Stimulated activated naive B cell treated with anti-CD40 and anti-IgM and Interleukin-4, amounts not matched to agents 10 μg/mL and 1 μg/mL and 100 μg/mL, for 72 hours (primary cell): ENCODE measurements at regions not wholly inside any gene's neighbourhood (a gene's known extent, or its start where the extent isn't known, plus 50 kb on each side); places are given as distances from the start of the nearest gene placed in this dataset.
"Not testable (repeated sequence)": the region's sequence is repeated elsewhere in the genome, so short reads cannot be mapped to it uniquely, and the experiment has no call there.

Experiments used
- ATAC-seq, 2 donors: fragments of 150-1000 bp; cut with Tn5 transposase; replicated peaks; 2 replicates each; pipeline ENCODE4 v1.10.0; 2021; ENCODE audit warnings: moderate library complexity in 1 of 2
- DNase-seq: peaks from one replicate; pipeline ENCODE4 v3.0.0; 2021
- H3K27ac Mint-ChIP-seq: one replicate; pipeline ENCODE4 v1.8.0; 2022; ENCODE audit warnings: mild to moderate bottlenecking, mixed read lengths
- H3K27me3 Mint-ChIP-seq, 2 donors: one replicate each; pipeline ENCODE4 v1.8.0; 2022; ENCODE audit warnings: mixed read lengths in 2 of 2
- H3K36me3 Mint-ChIP-seq, 2 donors: one replicate each; pipeline ENCODE4 v1.8.0; 2022; ENCODE audit warnings: mixed read lengths in 2 of 2, mild to moderate bottlenecking in 1 of 2
- H3K4me1 Mint-ChIP-seq, 2 donors: one replicate each; pipeline ENCODE4 v1.8.0; 2022; ENCODE audit warnings: mixed read lengths in 2 of 2, mild to moderate bottlenecking in 1 of 2
- H3K4me3 Mint-ChIP-seq, 2 donors: one replicate each; pipeline ENCODE4 v1.8.0; 2022; ENCODE audit warnings: mild to moderate bottlenecking in 2 of 2, mixed read lengths in 2 of 2, moderate library complexity in 1 of 2
- H3K9me3 Mint-ChIP-seq, 2 donors: one replicate each; pipeline ENCODE4 v1.8.0; 2022; ENCODE audit warnings: mixed read lengths in 2 of 2, mild to moderate bottlenecking in 1 of 2

DNA sequence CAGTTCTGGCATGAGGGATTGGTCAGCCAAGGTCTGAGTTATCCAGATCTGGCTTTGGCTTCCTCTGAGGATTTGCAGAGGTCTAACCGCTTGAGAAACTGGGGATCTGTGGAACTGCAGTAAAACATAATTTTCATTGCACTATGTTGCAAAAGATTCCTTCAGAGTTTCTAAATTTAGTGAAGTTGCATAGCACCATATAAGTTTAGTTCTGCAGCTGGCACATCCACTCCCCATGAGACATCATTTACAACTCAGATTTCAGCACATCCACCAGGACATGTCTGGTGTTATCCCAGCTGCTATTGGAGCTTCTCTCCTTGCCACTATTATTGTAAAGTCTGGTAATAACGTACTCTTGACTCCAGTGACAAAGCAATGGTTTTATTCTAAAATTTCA is 181.5 kb downstream of the CWF19L2 start:
- no peaks in the 10 kb centered on the region for H3K4me1 Mint-ChIP-seq
- H3K4me3 Mint-ChIP-seq = no peak overlapping the region
- ATAC-seq (no peak), DNase-seq (no peak)
- no peaks in the 10 kb centered on the region for H3K27me3 Mint-ChIP-seq
- peaks cover 0 to 12% of the 10 kb centered on the region in 2 donors for H3K9me3 Mint-ChIP-seq
- no peak overlapping the region for H3K27ac Mint-ChIP-seq
- H3K36me3 Mint-ChIP-seq = no peaks in the 10 kb centered on the region

DNA sequence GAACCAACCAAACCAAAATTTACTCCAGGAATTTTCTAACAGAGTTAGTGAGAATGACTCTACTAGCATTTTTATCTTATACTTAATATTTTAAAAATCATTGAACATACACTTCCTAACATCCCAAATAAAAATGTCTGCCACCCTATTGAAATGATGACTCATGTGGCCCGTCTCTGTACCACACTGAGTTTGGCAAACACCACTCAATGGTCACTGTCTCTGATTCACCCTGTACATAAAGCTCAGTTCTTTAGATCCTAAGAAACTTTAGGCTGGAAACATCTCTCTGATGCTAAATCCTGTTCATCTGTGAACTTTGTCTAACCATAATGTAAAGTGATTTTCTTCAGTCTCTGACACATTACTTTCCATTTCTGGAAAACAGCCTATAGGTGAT is 182.0 kb downstream of the CWF19L2 start:
- no peak overlapping the region for H3K4me3 Mint-ChIP-seq

DNA sequence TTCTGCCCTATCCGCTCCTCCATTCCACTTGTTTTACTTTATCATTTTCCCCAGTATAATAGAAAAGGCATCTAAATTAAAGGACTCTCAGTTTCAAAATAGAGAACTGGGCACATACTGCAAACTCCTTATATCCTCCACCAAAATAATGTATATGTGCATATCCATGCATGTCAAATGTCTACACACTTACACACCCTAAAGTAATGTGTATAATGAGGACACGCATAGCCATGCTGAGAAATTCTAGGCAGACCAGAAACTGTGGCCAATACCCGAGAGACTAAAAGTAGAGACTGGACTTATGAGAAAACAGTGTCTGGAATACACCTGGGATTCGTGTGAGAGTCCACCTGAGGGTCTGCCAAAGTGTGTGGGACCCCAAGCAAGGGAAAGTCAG is 183.5 kb downstream of the CWF19L2 start:
- ATAC-seq (no peak), DNase-seq (no peak)
- H3K4me1 Mint-ChIP-seq = no peaks in the 10 kb centered on the region
- no peak overlapping the region for H3K27ac Mint-ChIP-seq
- no peak overlapping the region for H3K4me3 Mint-ChIP-seq
- H3K36me3 Mint-ChIP-seq = no peaks in the 10 kb centered on the region
- peaks cover 0 to 11% of the 10 kb centered on the region in 2 donors for H3K9me3 Mint-ChIP-seq
- no peaks in the 10 kb centered on the region for H3K27me3 Mint-ChIP-seq

More for the DNA sequence above, 182.0 kb downstream of the CWF19L2 start:
- ATAC-seq (no peak), DNase-seq (no peak)
- H3K27ac Mint-ChIP-seq = no peak overlapping the region
- H3K9me3 Mint-ChIP-seq = peaks cover 0 to 12% of the 10 kb centered on the region in 2 donors
- H3K36me3 Mint-ChIP-seq = no peaks in the 10 kb centered on the region
- no peaks in the 10 kb centered on the region for H3K27me3 Mint-ChIP-seq
- no peaks in the 10 kb centered on the region for H3K4me1 Mint-ChIP-seq

DNA sequence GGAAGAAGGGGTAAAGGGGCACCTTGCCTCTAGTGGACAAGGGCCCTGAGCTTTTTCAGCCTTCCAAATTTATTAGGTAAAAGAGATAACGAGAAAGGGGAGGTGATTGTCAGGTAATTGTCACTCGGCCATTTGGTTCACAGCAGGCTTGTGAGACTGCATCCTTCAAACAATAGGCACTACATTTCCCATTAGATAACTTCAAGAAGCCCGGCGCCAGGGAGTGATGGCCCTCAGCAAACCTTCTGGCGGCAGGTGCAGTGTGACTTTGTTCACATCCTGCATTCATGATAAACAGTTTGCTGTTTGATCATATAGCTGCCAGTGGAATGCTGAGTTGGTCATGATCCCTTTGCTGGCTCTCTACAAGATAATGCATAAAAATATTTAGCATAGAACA is 185.1 kb downstream of the CWF19L2 start:
- DNase-seq (no peak), ATAC-seq (no peak)
- H3K9me3 Mint-ChIP-seq = peaks cover 0 to 2% of the 10 kb centered on the region in 2 donors
- H3K27ac Mint-ChIP-seq = no peak overlapping the region
- H3K4me3 Mint-ChIP-seq = no peak overlapping the region
- no peaks in the 10 kb centered on the region for H3K4me1 Mint-ChIP-seq
- no peaks in the 10 kb centered on the region for H3K27me3 Mint-ChIP-seq
- no peaks in the 10 kb centered on the region for H3K36me3 Mint-ChIP-seq

DNA sequence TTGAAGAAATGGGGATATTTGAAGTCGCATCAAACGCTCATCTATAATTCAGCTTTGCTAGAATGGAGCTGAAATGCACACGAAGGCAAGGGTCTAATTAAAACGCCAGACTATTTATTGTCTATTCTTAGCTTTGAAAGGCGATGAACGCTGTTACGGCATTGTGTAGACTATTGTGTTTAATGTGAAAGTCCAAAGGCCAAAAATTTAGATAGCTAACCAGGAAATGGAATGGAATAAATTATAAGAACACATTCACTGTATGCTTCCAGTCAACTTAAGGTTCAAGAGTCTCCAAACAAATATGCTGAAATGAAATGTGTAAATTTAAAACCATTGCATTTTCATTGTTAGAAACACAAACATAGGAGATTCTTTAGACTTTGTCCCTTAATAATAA is 186.2 kb downstream of the CWF19L2 start:
- Mint-ChIP-seq H3K9me3 (peaks cover 0 to 2% of the 10 kb centered on the region in 2 donors), H3K27ac (no peak overlapping the region), H3K4me1 (no peaks in the 10 kb centered on the region), H3K27me3 (no peaks in the 10 kb centered on the region), H3K4me3 (no peak overlapping the region), H3K36me3 (no peaks in the 10 kb centered on the region)
- DNase-seq = no peak
- no peak for ATAC-seq

DNA sequence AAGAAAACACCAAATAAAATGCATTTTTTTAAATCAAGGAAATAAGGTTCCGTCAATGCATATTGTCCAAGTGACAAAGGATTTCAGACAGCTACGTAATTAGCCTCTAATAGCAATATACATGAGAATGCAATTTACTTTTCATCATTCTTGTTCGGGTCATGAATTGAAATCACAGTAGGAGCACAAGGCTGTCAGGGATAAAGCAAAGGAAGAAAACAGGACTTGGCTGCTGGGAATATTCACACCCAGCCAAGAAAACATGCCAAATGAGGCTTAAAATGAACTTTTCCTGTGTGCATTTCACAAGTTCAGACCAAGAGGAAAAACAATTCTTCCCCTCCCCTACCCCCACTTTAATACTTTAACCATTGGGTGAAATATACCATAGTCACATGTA is 188.6 kb downstream of the CWF19L2 start:
- H3K4me3 Mint-ChIP-seq = no peak overlapping the region
- H3K36me3 Mint-ChIP-seq = no peaks in the 10 kb centered on the region
- no peak for DNase-seq
- H3K27me3 Mint-ChIP-seq = no peaks in the 10 kb centered on the region
- peaks cover 0 to 2% of the 10 kb centered on the region in 2 donors for H3K4me1 Mint-ChIP-seq
- ATAC-seq = no peak
- H3K9me3 Mint-ChIP-seq = peaks cover 0 to 2% of the 10 kb centered on the region in 2 donors
- no peak overlapping the region for H3K27ac Mint-ChIP-seq

DNA sequence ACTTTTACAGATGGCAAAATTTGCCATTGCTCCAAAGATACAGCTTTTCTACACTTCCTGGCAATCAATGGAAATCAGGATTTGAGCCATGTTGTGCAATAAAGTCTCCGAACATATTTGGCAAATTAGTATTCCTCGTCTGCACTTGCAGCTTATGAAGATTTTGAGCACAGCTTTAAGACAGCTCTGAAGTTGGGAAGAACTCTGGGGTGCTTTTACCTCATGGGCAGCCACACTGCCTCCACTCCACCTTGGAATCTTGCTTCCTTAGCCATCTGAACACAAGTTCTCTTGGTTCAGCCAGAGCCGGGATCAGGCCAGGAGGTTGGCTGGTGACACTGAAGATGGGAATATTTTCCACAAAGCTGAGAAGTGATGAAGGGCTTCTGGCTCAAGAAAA is 191.2 kb downstream of the CWF19L2 start:
- Mint-ChIP-seq H3K36me3 (no peaks in the 10 kb centered on the region), H3K27me3 (no peaks in the 10 kb centered on the region), H3K27ac (no peak overlapping the region), H3K4me1 (peaks cover 0 to 2% of the 10 kb centered on the region in 2 donors), H3K4me3 (no peak overlapping the region), H3K9me3 (no peaks in the 10 kb centered on the region)
- ATAC-seq (no peak), DNase-seq (no peak)

DNA sequence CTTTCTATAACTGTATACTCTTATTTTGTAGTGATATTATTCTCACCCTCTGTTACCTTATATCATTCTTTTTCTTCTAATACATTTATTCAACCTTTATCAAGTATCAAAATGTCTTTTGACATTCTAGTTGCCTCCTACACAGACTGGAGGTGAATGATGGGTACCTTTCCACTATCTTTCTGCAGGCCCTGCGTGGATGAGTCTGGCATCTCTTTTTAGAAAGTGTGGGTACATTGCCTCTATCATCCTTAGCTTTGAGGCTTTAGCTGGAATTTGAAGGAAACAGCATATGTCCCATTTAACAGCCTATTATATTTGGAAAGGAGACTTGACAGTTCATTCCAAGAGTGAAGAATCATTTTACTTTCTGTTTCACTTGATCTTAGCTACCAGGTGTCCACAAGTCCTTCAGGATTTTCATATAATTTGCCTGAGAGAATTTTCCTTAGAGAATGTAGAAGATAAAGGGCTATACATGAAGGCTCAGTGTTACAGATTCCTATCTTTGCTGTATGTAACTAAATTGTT is 192.0 kb downstream of the CWF19L2 start:
- H3K4me1 Mint-ChIP-seq = peaks cover 0 to 2% of the 10 kb centered on the region in 2 donors

DNA sequence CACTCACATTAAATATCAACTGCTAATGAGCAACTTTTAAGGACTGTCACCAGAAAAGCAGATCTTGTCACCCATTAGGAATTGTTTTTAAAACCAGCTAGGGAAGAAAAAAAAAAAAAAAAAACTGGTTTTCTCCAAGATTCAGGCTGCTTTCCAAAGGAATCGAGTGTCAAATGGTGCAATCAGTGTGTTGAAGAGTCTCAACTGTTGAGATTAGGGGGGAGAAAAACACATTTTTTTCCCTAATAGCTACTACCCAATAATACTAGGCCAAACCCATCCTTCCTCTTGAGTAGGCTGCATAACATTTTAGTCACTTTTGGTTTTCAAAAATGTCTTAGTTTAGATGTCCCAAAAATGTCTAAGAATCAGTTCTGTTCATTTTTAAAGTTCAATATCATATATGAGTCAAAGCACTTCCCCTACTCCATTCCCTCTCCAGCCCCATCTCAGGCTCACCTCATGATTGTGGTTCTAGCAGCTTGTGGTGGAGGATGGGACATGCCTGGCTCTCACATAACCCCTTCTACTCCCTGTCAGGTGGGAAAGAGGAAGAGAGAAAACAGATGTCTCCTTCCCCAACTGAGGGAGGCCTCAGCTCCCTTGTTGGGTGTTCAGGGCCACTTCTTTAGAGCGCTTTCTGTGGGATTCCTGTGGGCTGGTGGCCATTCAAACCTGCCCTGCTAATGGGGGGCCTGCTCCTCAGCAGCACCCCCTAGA is 193.6 kb downstream of the CWF19L2 start:
- Mint-ChIP-seq H3K9me3 (no peaks in the 10 kb centered on the region), H3K27ac (no peak overlapping the region), H3K36me3 (no peaks in the 10 kb centered on the region), H3K4me1 (peaks cover 0 to 2% of the 10 kb centered on the region in 2 donors), H3K4me3 (no peak overlapping the region), H3K27me3 (peaks cover 5 to 7% of the 10 kb centered on the region in 2 donors)
- DNase-seq (peak; percentile 19), ATAC-seq (peak; percentile 90 to 94)

More for the DNA sequence above, 192.0 kb downstream of the CWF19L2 start:
- Mint-ChIP-seq H3K36me3 (no peaks in the 10 kb centered on the region), H3K27ac (no peak overlapping the region), H3K9me3 (no peaks in the 10 kb centered on the region), H3K27me3 (no peaks in the 10 kb centered on the region), H3K4me3 (no peak overlapping the region)
- DNase-seq (no peak), ATAC-seq (no peak)

DNA sequence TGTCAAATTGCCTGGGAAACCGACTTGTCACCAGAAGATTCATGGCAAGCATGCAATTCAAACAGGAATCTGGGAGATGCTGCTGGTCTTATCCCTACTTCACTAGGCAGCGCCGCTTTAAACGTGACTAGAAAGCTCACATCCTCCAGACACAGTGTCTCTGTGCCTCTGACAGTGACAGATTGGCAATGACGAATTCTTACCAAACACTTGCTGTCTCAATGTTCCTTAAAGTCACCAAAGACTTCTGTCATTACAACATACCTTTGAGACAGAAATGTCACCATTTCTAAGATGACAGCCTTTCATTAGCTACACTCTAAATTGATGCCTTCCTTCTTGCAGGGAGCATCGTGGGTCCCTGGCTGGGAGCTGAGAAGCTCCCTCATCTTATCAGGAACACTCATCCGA is 197.8 kb downstream of the CWF19L2 start:
- Mint-ChIP-seq H3K4me1 (peaks cover 0 to 2% of the 10 kb centered on the region in 2 donors), H3K27ac (no peak overlapping the region), H3K4me3 (no peak overlapping the region), H3K36me3 (no peaks in the 10 kb centered on the region), H3K27me3 (peaks cover 5 to 11% of the 10 kb centered on the region in 2 donors), H3K9me3 (no peaks in the 10 kb centered on the region)
- DNase-seq (no peak), ATAC-seq (no peak)

DNA sequence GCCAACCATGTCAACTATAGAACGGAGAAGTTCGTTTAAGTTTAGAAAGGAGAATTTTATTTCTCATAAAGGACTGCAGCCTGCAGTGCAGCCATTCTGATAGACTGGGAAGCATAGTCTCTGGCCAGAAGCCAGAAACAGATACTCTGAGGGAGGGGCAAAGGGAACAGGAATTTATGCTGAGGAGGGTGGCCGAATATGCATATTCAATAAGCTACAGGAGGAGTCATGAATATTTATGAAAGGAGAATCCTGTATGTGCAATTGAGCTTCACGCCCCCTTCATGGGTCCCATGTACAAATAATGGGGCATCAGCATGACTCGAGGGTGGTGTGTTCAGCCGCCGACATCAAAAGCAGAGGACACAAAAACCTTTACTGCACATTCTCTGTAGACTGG is 199.9 kb downstream of the CWF19L2 start:
- ATAC-seq = no peak
- DNase-seq = no peak
- H3K27me3 Mint-ChIP-seq = peaks cover 10 to 11% of the 10 kb centered on the region in 2 donors
- H3K36me3 Mint-ChIP-seq = no peaks in the 10 kb centered on the region
- H3K27ac Mint-ChIP-seq = no peak overlapping the region
- H3K4me1 Mint-ChIP-seq = peaks cover 0 to 2% of the 10 kb centered on the region in 2 donors
- H3K4me3 Mint-ChIP-seq = no peak overlapping the region
- peaks cover 0 to 2% of the 10 kb centered on the region in 2 donors for H3K9me3 Mint-ChIP-seq

DNA sequence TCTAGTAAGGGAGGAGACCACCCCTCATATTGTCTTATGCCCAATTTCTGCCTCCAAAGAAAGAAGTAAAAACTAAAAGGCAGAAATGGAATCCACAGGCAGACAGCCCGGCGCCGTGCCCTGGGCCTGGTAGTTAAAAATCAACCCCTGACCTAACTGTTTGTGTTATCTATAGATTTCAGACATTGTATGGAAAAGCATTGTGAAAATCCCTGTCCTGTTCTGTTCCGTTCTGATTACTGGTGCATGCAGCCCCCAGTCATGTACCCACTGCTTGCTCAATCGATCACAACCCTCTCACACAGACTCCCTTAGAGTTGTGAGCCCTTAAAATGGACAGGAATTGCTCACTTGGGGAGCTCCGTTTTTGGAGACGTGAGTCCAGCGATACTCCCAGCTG is 204.0 kb downstream of the CWF19L2 start:
- not testable (repeated sequence) for H3K4me3 Mint-ChIP-seq, H3K4me1 Mint-ChIP-seq, ATAC-seq, DNase-seq, H3K27me3 Mint-ChIP-seq, H3K9me3 Mint-ChIP-seq, H3K27ac Mint-ChIP-seq, H3K36me3 Mint-ChIP-seq

DNA sequence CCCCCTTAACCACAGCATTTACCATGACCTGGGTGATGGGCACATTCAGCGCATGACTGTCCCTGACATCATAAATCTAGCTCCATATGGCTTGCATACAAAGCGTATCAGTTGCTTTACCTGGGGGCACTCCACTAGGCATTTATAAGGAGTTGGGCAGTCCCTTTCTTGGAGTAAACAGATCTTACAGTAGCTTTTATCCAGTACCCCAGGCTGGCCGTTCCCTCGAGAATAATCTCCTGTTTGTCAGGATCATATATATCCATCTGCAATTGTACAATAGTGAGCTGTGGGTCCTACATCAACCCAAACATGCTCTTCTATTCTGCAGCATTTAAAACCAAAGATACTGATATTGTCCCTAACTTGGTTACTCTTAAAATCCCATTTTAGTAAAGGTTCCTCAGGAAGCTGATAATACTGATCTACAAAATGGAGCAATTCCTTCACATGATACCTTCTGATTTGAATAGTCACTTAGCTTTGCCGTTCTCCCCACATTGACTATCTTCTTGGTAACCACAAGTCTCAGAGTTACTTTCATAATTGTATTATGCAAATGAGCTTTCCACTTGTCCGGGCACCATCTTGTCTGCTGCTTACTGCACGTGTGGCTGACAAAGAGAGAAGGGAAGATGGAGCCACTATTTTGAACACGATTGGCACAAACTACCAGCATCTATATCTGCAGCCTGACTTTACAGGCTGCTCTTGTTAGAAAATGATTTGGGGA is 205.0 kb downstream of the CWF19L2 start:
- no peak for DNase-seq
- H3K27ac Mint-ChIP-seq = no peak overlapping the region
- H3K9me3 Mint-ChIP-seq = peaks cover 0 to 2% of the 10 kb centered on the region in 2 donors
- H3K36me3 Mint-ChIP-seq = no peaks in the 10 kb centered on the region
- no peak overlapping the region for H3K4me3 Mint-ChIP-seq
- H3K4me1 Mint-ChIP-seq = peaks cover 0 to 2% of the 10 kb centered on the region in 2 donors
- peaks cover 5% of the 10 kb centered on the region in 2 donors for H3K27me3 Mint-ChIP-seq
- peak in 1 of 2 donors; percentile 34 for ATAC-seq

DNA sequence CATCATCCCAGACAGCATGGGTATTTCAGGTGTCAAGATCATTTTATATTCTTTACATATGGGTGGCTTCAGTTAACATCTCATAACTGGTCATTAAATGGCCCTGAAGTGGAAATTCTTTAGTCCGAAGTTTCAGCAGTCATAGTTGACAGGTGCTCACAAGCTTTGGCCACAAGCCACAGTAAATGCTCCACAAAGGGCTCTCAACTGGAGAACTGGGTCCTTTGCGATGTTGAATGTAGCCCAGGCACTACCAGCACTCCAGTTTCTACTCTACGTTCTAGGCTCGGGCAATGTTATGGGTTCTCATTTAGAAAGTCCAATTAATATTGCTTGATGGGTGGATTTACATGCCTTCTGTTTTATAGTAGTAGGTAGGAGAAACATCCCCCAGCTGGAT is 206.3 kb downstream of the CWF19L2 start:
- Mint-ChIP-seq H3K9me3 (peaks cover 0 to 2% of the 10 kb centered on the region in 2 donors), H3K27ac (no peak overlapping the region), H3K4me1 (peaks cover 0 to 2% of the 10 kb centered on the region in 2 donors), H3K36me3 (no peaks in the 10 kb centered on the region), H3K4me3 (no peak overlapping the region), H3K27me3 (peaks cover 0 to 5% of the 10 kb centered on the region in 2 donors)
- no peak for ATAC-seq
- DNase-seq = no peak

DNA sequence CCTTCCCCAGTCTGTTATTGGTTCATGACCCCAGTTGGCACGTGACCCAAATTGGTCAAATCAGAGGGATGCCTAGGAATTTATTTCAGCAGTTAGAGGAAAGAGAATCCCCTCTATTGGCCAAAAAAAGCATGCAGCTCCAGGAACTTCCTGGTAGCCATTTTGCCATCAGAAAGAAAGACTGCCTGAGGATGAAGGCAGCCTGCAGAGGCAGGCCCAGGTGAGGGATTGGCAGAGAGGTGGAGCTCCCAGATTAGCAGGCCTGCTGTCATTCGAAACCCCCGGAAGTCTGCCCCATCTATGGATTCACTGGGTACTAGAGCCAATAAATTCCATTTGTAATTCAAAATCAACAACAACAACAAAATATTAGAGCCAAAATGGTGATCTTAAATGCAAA is 207.6 kb downstream of the CWF19L2 start:
- Mint-ChIP-seq H3K27ac (no peak overlapping the region), H3K36me3 (no peaks in the 10 kb centered on the region), H3K27me3 (peaks cover 0 to 5% of the 10 kb centered on the region in 2 donors), H3K4me3 (no peak overlapping the region), H3K4me1 (peaks cover 0 to 2% of the 10 kb centered on the region in 2 donors), H3K9me3 (peaks cover 0 to 2% of the 10 kb centered on the region in 2 donors)
- ATAC-seq (no peak), DNase-seq (no peak)
